ENCODE measurements at regions not wholly inside any gene's neighbourhood (a gene's known extent, or its start where the extent isn't known, plus 50 kb on each side); places are given as distances from the start of the nearest gene placed in this dataset.

GRCh38 chr2:231865222-231865621 lies 61.0 kb downstream of the NPPC start:
- CTCF ChIA-PET (ENCODE audit: unreplicated experiment) = no interaction called here
- Histone ChIP-seq H3K79me2 (ENCODE audit: insufficient read depth, low read depth, low read length) (no peaks in the 10 kb centered on the region), H3K4me3 (ENCODE audit: low read depth, low read length, poor library complexity, severe bottlenecking) (no peak overlapping the region), H3K36me3 (ENCODE audit: insufficient read depth, low read length) (no peaks in the 10 kb centered on the region), H3K4me2 (ENCODE audit: low read length) (no peak overlapping the region), H3K9me2 (ENCODE audit: insufficient read depth, low read length) (no peaks in the 10 kb centered on the region), H4K20me1 (ENCODE audit: insufficient read depth, low read length) (no peaks in the 10 kb centered on the region), H3K4me1 (ENCODE audit: insufficient read depth, low read length, poor library complexity, severe bottlenecking) (no peaks in the 10 kb centered on the region), H3K9me3 (ENCODE audit: low read length) (no peaks in the 10 kb centered on the region), H2AFZ (ENCODE audit: low read length) (no peak overlapping the region), H3K27ac (ENCODE audit: low read depth, low read length, poor library complexity, severe bottlenecking) (no peak overlapping the region)
- BruUV-seq (replicated peaks) = no TSS peak
- TF ChIP-seq, protein P1, sequence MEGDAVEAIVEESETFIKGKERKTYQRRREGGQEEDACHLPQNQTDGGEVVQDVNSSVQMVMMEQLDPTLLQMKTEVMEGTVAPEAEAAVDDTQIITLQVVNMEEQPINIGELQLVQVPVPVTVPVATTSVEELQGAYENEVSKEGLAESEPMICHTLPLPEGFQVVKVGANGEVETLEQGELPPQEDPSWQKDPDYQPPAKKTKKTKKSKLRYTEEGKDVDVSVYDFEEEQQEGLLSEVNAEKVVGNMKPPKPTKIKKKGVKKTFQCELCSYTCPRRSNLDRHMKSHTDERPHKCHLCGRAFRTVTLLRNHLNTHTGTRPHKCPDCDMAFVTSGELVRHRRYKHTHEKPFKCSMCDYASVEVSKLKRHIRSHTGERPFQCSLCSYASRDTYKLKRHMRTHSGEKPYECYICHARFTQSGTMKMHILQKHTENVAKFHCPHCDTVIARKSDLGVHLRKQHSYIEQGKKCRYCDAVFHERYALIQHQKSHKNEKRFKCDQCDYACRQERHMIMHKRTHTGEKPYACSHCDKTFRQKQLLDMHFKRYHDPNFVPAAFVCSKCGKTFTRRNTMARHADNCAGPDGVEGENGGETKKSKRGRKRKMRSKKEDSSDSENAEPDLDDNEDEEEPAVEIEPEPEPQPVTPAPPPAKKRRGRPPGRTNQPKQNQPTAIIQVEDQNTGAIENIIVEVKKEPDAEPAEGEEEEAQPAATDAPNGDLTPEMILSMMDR (conservative IDR thresholded peaks at IDR 0.05; ENCODE audit: low read length) = no peak
- TF ChIP-seq EZH2phosphoT487 (IDR thresholded peaks at IDR 0.05; ENCODE audit: borderline replicate concordance, low read depth, low read length) = no peak
- no peak for DNase-seq (ENCODE audit: low spot score)
- intact Hi-C loops (cut with micrococcal nuclease; ENCODE audit: unreplicated experiment) = no loop called here
- POLR2A ChIA-PET = interaction anchor here (0.7 kb wide), 1 partner anchor 11 kb away, joined by 3 read pairs; no protein-coding TSS in a partner anchor

- Histone ChIP-seq H3K36me3 (ENCODE audit: insufficient read depth, low read length) (no peaks in the 10 kb centered on the region), H3K9me3 (ENCODE audit: low read length) (no peaks in the 10 kb centered on the region), H3K4me1 (ENCODE audit: insufficient read depth, low read length, poor library complexity, severe bottlenecking) (no peaks in the 10 kb centered on the region), H4K20me1 (ENCODE audit: insufficient read depth, low read length) (no peaks in the 10 kb centered on the region), H3K4me2 (ENCODE audit: low read length) (no peak overlapping the region), H3K9me2 (ENCODE audit: insufficient read depth, low read length) (no peaks in the 10 kb centered on the region), H2AFZ (ENCODE audit: low read length) (no peak overlapping the region), H3K79me2 (ENCODE audit: insufficient read depth, low read depth, low read length) (no peaks in the 10 kb centered on the region), H3K27ac (ENCODE audit: low read depth, low read length, poor library complexity, severe bottlenecking) (no peak overlapping the region), H3K4me3 (ENCODE audit: low read depth, low read length, poor library complexity, severe bottlenecking) (no peak overlapping the region)
- BruUV-seq (replicated peaks) = no TSS peak
- ChIA-PET CTCF (ENCODE audit: unreplicated experiment) (no interaction called here), POLR2A (no interaction called here)
- intact Hi-C loops (cut with micrococcal nuclease; ENCODE audit: unreplicated experiment) = no loop called here
- DNase-seq (ENCODE audit: low spot score) = no peak
- TF ChIP-seq, protein P1 (conservative IDR thresholded peaks at IDR 0.05; ENCODE audit: low read length) = no peak
- no peak for TF ChIP-seq EZH2phosphoT487 (IDR thresholded peaks at IDR 0.05; ENCODE audit: borderline replicate concordance, low read depth, low read length)
Observed at GRCh38 chr2:231862071-231862470, 64.1 kb downstream of the NPPC start.

DNA sequence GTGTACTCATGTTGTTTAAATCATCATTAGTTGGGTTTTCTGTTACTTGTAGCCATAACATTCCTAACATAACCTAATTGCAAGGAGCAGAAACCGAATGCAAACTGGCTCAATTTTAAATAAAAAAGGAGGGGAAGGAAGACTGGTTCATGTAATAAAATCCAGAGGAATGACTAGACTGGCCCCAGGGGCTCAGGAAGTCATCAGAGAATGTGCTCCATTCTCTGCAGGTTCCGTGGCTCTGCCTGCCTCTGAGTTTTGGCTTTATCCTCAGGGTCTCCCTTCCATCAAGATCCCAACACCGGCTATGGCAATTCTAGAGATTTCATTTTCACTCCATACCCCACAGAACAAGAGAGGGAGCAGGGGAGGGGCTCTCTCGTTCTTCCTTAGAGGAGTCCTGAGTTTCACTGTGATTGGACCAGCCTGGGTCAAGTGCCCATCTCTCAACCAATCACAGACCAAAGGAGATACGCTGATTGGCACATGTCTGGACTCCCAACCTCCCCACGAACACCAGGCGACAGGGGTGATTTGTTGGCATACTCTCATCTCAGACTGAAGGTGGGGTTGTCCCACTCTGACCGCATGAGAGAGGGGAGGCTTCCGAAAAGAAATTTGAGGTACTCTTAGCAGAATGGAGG lies 64.8 kb downstream of the NPPC start:
- intact Hi-C loops (cut with micrococcal nuclease; ENCODE audit: unreplicated experiment) = no loop called here
- no peak overlapping the region for H3K4me3 ChIP-seq (ENCODE audit: low read depth, low read length, poor library complexity, severe bottlenecking)
- no peaks in the 10 kb centered on the region for H3K9me3 ChIP-seq (ENCODE audit: low read length)
- H3K4me1 ChIP-seq (ENCODE audit: insufficient read depth, low read length, poor library complexity, severe bottlenecking) = no peaks in the 10 kb centered on the region
- TF ChIP-seq EZH2phosphoT487 (IDR thresholded peaks at IDR 0.05; ENCODE audit: borderline replicate concordance, low read depth, low read length) = no peak
- TF ChIP-seq, protein P1 (conservative IDR thresholded peaks at IDR 0.05; ENCODE audit: low read length) = no peak
- H3K9me2 ChIP-seq (ENCODE audit: insufficient read depth, low read length) = no peaks in the 10 kb centered on the region
- H2AFZ ChIP-seq (ENCODE audit: low read length) = no peak overlapping the region
- ChIA-PET CTCF (ENCODE audit: unreplicated experiment) (no interaction called here), POLR2A (no interaction called here)
- H3K27ac ChIP-seq (ENCODE audit: low read depth, low read length, poor library complexity, severe bottlenecking) = no peak overlapping the region
- H3K4me2 ChIP-seq (ENCODE audit: low read length) = no peak overlapping the region
- H3K36me3 ChIP-seq (ENCODE audit: insufficient read depth, low read length) = no peaks in the 10 kb centered on the region
- no peak for DNase-seq (ENCODE audit: low spot score)
- H3K79me2 ChIP-seq (ENCODE audit: insufficient read depth, low read depth, low read length) = no peaks in the 10 kb centered on the region
- BruUV-seq (replicated peaks) = no TSS peak
- H4K20me1 ChIP-seq (ENCODE audit: insufficient read depth, low read length) = no peaks in the 10 kb centered on the region

All from OCI-LY7 (cell line).